WTC11 (cell line): ENCODE measurements at regions not wholly inside any gene's neighbourhood (a gene's known extent, or its start where the extent isn't known, plus 50 kb on each side); places are given as distances from the start of the nearest gene placed in this dataset.

Experiments
- ATAC-seq: fragments of 200-7000 bp; cut with Tn5 transposase; 2 replicates; pipeline ENCODE4 v1.10.0; 2021; ENCODE audit warnings: mild to moderate bottlenecking, moderate library complexity
- CTCF ChIA-PET: fragments of 300-600 bp; sonication (Branson Sonifier 250); formaldehyde crosslinking; loops from one replicate; lab custom pipeline; 2021; ENCODE audit warnings: antibody characterized with exemption; lab: Charles Lee
- POLR2A ChIA-PET: fragments of 350-600 bp; sonication (Branson Sonifier 250); formaldehyde crosslinking; loops from one replicate; lab custom pipeline; 2021; ENCODE audit warnings: antibody characterized with exemption; lab: Charles Lee
- DNase-seq: peaks from one replicate; pipeline ENCODE4 v3.0.0; 2021; ENCODE audit warnings: low spot score
- H3K27ac Mint-ChIP-seq: 2 replicates; pipeline ENCODE4 v1.8.0; 2021; ENCODE audit warnings: mixed read lengths
- H3K27me3 Mint-ChIP-seq: 2 replicates; pipeline ENCODE4 v1.8.0; 2021; ENCODE audit warnings: low read depth, mild to moderate bottlenecking, moderate library complexity, mixed read lengths
- H3K36me3 Mint-ChIP-seq: 2 replicates; pipeline ENCODE4 v1.8.0; 2021; ENCODE audit warnings: mixed read lengths
- H3K4me1 Mint-ChIP-seq: 2 replicates; pipeline ENCODE4 v1.8.0; 2022; ENCODE audit warnings: mixed read lengths
- H3K4me3 Mint-ChIP-seq: 2 replicates; pipeline ENCODE4 v1.8.0; 2021; ENCODE audit warnings: mild to moderate bottlenecking, moderate library complexity, mixed read lengths
- H3K9me3 Mint-ChIP-seq: 2 replicates; pipeline ENCODE4 v1.8.0; 2021; ENCODE audit warnings: mixed read lengths
- ATF1 ChIP-seq: sonication (generic); formaldehyde crosslinking; IDR thresholded peaks from 2 replicates; pipeline ENCODE4 v1.8.1; 2023; ENCODE audit warnings: mild to moderate bottlenecking, moderate library complexity, missing genetic modification reagents
- ATF2 ChIP-seq: sonication (generic); formaldehyde crosslinking; IDR thresholded peaks from 2 replicates; pipeline ENCODE4 v1.8.1; 2022; ENCODE audit warnings: low read depth, missing genetic modification reagents, borderline replicate concordance
- EMX1 ChIP-seq: fragments of 250-450 bp; sonication (Bioruptor Pico); IDR thresholded peaks from 2 replicates; pipeline ENCODE4 v1.8.0; 2021; ENCODE audit warnings: mild to moderate bottlenecking
- ESRRA ChIP-seq: sonication (generic); formaldehyde crosslinking; IDR thresholded peaks from 2 replicates; pipeline ENCODE4 v1.8.1; 2022; ENCODE audit warnings: mild to moderate bottlenecking, missing genetic modification reagents, borderline replicate concordance
- FOXJ3 ChIP-seq: sonication (generic); formaldehyde crosslinking; IDR thresholded peaks from 2 replicates; pipeline ENCODE4 v1.9.0; 2021; ENCODE audit warnings: missing genetic modification reagents, mild to moderate bottlenecking, borderline replicate concordance
- FOXP1 ChIP-seq: sonication (generic); formaldehyde crosslinking; IDR thresholded peaks from 2 replicates; pipeline ENCODE4 v1.8.0; 2022; ENCODE audit warnings: missing genetic modification reagents, mild to moderate bottlenecking, moderate library complexity, borderline replicate concordance
- GRHL2 ChIP-seq: fragments of 250-450 bp; sonication (Bioruptor Pico); IDR thresholded peaks from 2 replicates; pipeline ENCODE4 v1.8.0; 2022; ENCODE audit warnings: mild to moderate bottlenecking, moderate library complexity; ENCODE audit not compliant: insufficient replicate concordance, severe bottlenecking
- IRF1 ChIP-seq: sonication (generic); formaldehyde crosslinking; IDR thresholded peaks from 2 replicates; pipeline ENCODE4 v1.8.0; 2023; ENCODE audit warnings: missing genetic modification reagents
- IRF2 ChIP-seq: sonication (generic); formaldehyde crosslinking; IDR thresholded peaks from 2 replicates; pipeline ENCODE4 v1.8.0; 2022; ENCODE audit warnings: low read depth, missing genetic modification reagents, borderline replicate concordance
- NFATC4 ChIP-seq: fragments of 250-450 bp; sonication (Bioruptor Pico); IDR thresholded peaks from 2 replicates; pipeline ENCODE4 v1.9.0; 2021; ENCODE audit warnings: mild to moderate bottlenecking
- NR1H2 ChIP-seq: sonication (generic); formaldehyde crosslinking; IDR thresholded peaks from 2 replicates; pipeline ENCODE4 v1.9.0; 2021; ENCODE audit warnings: mild to moderate bottlenecking, moderate library complexity, missing genetic modification reagents
- PREB ChIP-seq: sonication (generic); formaldehyde crosslinking; IDR thresholded peaks from 2 replicates; pipeline ENCODE4 v1.8.1; 2022; ENCODE audit warnings: mild to moderate bottlenecking, missing genetic modification reagents, moderate library complexity, borderline replicate concordance
- PRRX2 ChIP-seq: fragments of 250-450 bp; sonication (Bioruptor Pico); IDR thresholded peaks from 2 replicates; pipeline ENCODE4 v1.8.0; 2021; ENCODE audit warnings: mild to moderate bottlenecking
- RORB ChIP-seq: fragments of 250-450 bp; sonication (Bioruptor Pico); IDR thresholded peaks from 2 replicates; pipeline ENCODE4 v1.9.0; 2021; ENCODE audit warnings: mild to moderate bottlenecking
- SOX15 ChIP-seq: fragments of 250-450 bp; sonication (Bioruptor Pico); IDR thresholded peaks from 2 replicates; pipeline ENCODE4 v1.9.0; 2021; ENCODE audit warnings: mild to moderate bottlenecking
- TCF7 ChIP-seq: sonication (generic); formaldehyde crosslinking; IDR thresholded peaks from 2 replicates; pipeline ENCODE4 v1.8.0; 2022; ENCODE audit warnings: mild to moderate bottlenecking, low read depth, missing genetic modification reagents, moderate library complexity
- ZBTB21 ChIP-seq: sonication (generic); formaldehyde crosslinking; IDR thresholded peaks from 2 replicates; pipeline ENCODE4 v1.8.1; 2023; ENCODE audit warnings: mild to moderate bottlenecking, missing genetic modification reagents, borderline replicate concordance
- ZNF219 ChIP-seq: sonication (generic); formaldehyde crosslinking; IDR thresholded peaks from 2 replicates; pipeline ENCODE4 v1.8.0; 2023; ENCODE audit warnings: missing genetic modification reagents, mild to moderate bottlenecking, borderline replicate concordance
- ZNF423 ChIP-seq: fragments of 250-450 bp; sonication (Bioruptor Pico); IDR thresholded peaks from 2 replicates; pipeline ENCODE4 v2.1.2; 2022; ENCODE audit warnings: mild to moderate bottlenecking, moderate library complexity
- ZNF671 ChIP-seq: fragments of 250-450 bp; sonication (Bioruptor Pico); IDR thresholded peaks from 2 replicates; pipeline ENCODE4 v1.8.0; 2021; ENCODE audit warnings: mild to moderate bottlenecking
- TF ChIP-seq, protein P1 (sequence below): sonication (generic); formaldehyde crosslinking; conservative IDR thresholded peaks from 2 replicates; pipeline ENCODE4 v1.8.1; 2023; ENCODE audit warnings: mild to moderate bottlenecking, low read depth, missing genetic modification reagents, moderate library complexity
- TF ChIP-seq, protein P2 (sequence below): fragments of 250-450 bp; sonication (Bioruptor Pico); IDR thresholded peaks from 2 replicates; pipeline ENCODE4 v2.1.2; 2022; ENCODE audit warnings: mild to moderate bottlenecking, moderate library complexity

DNA sequence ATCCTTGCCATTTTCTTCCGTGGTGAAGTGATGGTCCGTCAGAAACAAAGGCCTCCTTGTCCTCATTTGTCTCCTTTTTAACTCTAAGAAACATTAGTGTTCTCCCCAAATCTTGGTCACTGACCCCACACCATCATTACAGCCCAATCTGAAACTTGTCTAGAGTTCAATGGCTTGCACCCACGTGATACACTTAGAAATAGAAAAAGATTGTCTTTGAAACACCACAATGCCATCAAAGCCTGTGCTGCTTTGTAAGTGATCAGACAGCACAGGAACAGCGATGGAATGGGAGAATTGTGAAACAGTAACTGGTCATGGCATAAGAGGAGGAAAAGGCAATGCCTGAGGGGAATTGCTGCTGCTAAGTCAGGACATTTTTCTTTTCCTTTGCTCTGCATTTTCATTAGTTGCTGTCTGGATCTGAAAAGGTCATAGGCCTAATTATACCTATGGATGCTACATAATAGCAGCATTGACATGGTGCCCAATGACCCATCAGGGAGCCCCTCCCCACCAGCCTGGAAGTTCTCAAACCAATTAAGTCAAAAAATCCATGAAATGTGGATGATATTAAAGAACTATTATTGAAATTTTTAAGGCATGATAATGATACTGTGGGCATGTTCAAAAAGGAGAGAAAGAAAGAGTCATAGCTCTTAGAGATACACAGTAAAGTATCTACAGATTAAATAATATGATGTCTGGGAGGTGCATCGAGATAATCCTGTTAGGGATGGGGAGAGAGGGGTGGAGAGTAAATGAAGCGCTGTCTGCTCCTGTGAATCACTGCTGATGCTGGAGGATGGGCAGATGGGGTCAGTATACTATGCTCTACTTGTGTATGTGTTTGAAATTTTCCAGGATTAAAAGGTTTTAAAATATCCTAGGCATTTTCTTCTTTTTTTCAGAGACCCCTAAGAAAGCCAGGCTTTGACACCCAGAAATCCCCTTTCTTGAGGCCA, 83.6 kb downstream of the ENC1 start:
- peaks cover 13% of the 10 kb centered on the region for H3K27me3 Mint-ChIP-seq
- CTCF ChIA-PET, result no interaction called here

DNA sequence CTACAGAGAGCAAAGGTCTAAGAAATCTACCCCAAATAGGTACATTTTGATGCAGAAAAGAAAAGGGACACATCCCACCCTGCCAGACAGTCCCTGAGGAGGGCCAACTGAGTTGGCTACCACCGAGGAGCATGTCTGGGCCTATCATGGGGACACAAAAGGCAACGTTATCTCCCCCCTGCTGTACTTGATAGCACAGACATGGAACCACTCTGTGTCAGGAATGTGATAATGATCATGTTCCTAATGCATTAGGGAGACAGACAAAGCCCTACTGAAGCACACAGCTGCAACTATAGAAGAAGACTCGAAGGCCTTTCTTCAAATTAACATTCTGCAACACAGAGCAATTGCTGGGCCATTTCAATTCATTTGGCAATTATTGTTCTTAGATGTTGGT, 84.5 kb downstream of the ENC1 start:
- peaks cover 7% of the 10 kb centered on the region; the same call in 1 of the 2 replicates for H3K9me3 Mint-ChIP-seq
- H3K27ac Mint-ChIP-seq, result no peak overlapping the region
- no peak for DNase-seq
- no peaks in the 10 kb centered on the region for H3K36me3 Mint-ChIP-seq
- peak; percentile 80 for ATAC-seq
- H3K4me3 Mint-ChIP-seq, result no peak overlapping the region
- TF ChIP-seq ZBTB21 (no peak), ZNF219 (CRISPR knock-in tag) (no peak), SOX15 (CRISPR knock-in tag) (no peak), ZNF423 (CRISPR knock-in tag) (peak; percentile 12; the same call in 1 of the 2 replicates), RORB (CRISPR knock-in tag) (no peak), ZNF671 (CRISPR knock-in tag) (no peak), ATF2 (CRISPR knock-in tag) (no peak), ESRRA (CRISPR knock-in tag) (no peak)
- ChIA-PET CTCF (no interaction called here), POLR2A (no interaction called here)
- peaks cover 22% of the 10 kb centered on the region for H3K4me1 Mint-ChIP-seq
- peaks cover 13% of the 10 kb centered on the region for H3K27me3 Mint-ChIP-seq

More for the DNA sequence above, 83.6 kb downstream of the ENC1 start:
- DNase-seq (no peak), ATAC-seq (no peak)
- Mint-ChIP-seq H3K36me3 (no peaks in the 10 kb centered on the region), H3K27ac (no peak overlapping the region), H3K4me3 (no peak overlapping the region), H3K4me1 (peaks cover 22% of the 10 kb centered on the region), H3K9me3 (peaks cover 7% of the 10 kb centered on the region; the same call in 1 of the 2 replicates)
- no peak for TF ChIP-seq NR1H2 (CRISPR knock-in tag)
- TF ChIP-seq IRF2 (CRISPR knock-in tag), result no peak
- POLR2A ChIA-PET, result no interaction called here

- ChIA-PET CTCF (no interaction called here), POLR2A (no interaction called here)
- Mint-ChIP-seq H3K4me1 (peaks cover 19% of the 10 kb centered on the region), H3K27me3 (peaks cover 4% of the 10 kb centered on the region; the same call in 1 of the 2 replicates), H3K4me3 (no peak overlapping the region), H3K9me3 (peaks cover 7% of the 10 kb centered on the region; the same call in 1 of the 2 replicates), H3K27ac (no peak overlapping the region), H3K36me3 (no peaks in the 10 kb centered on the region)
- no peak for DNase-seq
- no peak for ATAC-seq
- TF ChIP-seq RORB (CRISPR knock-in tag) (no peak), GRHL2 (CRISPR knock-in tag) (no peak), FOXJ3 (CRISPR knock-in tag) (no peak), FOXP1 (CRISPR knock-in tag) (no peak), PREB (CRISPR knock-in tag) (no peak), IRF1 (no peak), TCF7 (CRISPR knock-in tag) (no peak), NFATC4 (no peak), PRRX2 (no peak), EMX1 (CRISPR knock-in tag) (no peak), ATF1 (no peak)
- TF ChIP-seq, protein P1, sequence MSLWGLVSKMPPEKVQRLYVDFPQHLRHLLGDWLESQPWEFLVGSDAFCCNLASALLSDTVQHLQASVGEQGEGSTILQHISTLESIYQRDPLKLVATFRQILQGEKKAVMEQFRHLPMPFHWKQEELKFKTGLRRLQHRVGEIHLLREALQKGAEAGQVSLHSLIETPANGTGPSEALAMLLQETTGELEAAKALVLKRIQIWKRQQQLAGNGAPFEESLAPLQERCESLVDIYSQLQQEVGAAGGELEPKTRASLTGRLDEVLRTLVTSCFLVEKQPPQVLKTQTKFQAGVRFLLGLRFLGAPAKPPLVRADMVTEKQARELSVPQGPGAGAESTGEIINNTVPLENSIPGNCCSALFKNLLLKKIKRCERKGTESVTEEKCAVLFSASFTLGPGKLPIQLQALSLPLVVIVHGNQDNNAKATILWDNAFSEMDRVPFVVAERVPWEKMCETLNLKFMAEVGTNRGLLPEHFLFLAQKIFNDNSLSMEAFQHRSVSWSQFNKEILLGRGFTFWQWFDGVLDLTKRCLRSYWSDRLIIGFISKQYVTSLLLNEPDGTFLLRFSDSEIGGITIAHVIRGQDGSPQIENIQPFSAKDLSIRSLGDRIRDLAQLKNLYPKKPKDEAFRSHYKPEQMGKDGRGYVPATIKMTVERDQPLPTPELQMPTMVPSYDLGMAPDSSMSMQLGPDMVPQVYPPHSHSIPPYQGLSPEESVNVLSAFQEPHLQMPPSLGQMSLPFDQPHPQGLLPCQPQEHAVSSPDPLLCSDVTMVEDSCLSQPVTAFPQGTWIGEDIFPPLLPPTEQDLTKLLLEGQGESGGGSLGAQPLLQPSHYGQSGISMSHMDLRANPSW (CRISPR knock-in tag), result no peak
- TF ChIP-seq, protein P2, sequence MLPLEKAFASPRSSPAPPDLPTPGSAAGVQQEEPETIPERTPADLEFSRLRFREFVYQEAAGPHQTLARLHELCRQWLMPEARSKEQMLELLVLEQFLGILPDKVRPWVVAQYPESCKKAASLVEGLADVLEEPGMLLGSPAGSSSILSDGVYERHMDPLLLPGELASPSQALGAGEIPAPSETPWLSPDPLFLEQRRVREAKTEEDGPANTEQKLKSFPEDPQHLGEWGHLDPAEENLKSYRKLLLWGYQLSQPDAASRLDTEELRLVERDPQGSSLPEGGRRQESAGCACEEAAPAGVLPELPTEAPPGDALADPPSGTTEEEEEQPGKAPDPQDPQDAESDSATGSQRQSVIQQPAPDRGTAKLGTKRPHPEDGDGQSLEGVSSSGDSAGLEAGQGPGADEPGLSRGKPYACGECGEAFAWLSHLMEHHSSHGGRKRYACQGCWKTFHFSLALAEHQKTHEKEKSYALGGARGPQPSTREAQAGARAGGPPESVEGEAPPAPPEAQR (CRISPR knock-in tag), result no peak
These were observed 88.4 kb downstream of the ENC1 start for GRCh38 chr5:74552101-74552500.
